HEK293T (cell line): ENCODE measurements at regions not wholly inside any gene's neighbourhood (a gene's known extent, or its start where the extent isn't known, plus 50 kb on each side); places are given as distances from the start of the nearest gene placed in this dataset.

Experiments used
- BHLHE40 ChIP-seq: fragments of 450-650 bp; IDR thresholded peaks from 2 replicates; pipeline ENCODE4 v1.6.1; 2016; ENCODE audit warnings: mild to moderate bottlenecking, moderate library complexity, borderline replicate concordance
- ELF4 ChIP-seq: fragments of 450-650 bp; IDR thresholded peaks from 2 replicates; pipeline ENCODE4 v1.6.1; 2017; ENCODE audit warnings: antibody characterized with exemption
- FOXA1 ChIP-seq: fragments of 450-650 bp; IDR thresholded peaks from 2 replicates; pipeline ENCODE4 v1.6.1; 2016; ENCODE audit warnings: mild to moderate bottlenecking
- FOXM1 ChIP-seq: fragments of 450-650 bp; IDR thresholded peaks from 2 replicates; pipeline ENCODE4 v1.6.1; 2017; ENCODE audit warnings: mild to moderate bottlenecking, borderline replicate concordance
- HDGF ChIP-seq: fragments of 450-650 bp; IDR thresholded peaks from 2 replicates; pipeline ENCODE4 v1.6.1; 2017; ENCODE audit warnings: antibody characterized with exemption, borderline replicate concordance
- L3MBTL2 ChIP-seq: fragments of 450-650 bp; conservative IDR thresholded peaks from 2 replicates; pipeline ENCODE4 v1.6.1; 2016; ENCODE audit warnings: mild to moderate bottlenecking
- LEF1 ChIP-seq: fragments of 450-650 bp; IDR thresholded peaks from 2 replicates; pipeline ENCODE4 v1.6.1; 2017; ENCODE audit warnings: mild to moderate bottlenecking, borderline replicate concordance
- NFRKB ChIP-seq: fragments of 450-650 bp; IDR thresholded peaks from 2 replicates; pipeline ENCODE4 v1.6.1; 2016; ENCODE audit warnings: mild to moderate bottlenecking, moderate library complexity
- SP1 ChIP-seq: fragments of 450-650 bp; IDR thresholded peaks from 2 replicates; pipeline ENCODE4 v1.6.1; 2017
- SUZ12 ChIP-seq: fragments of 450-650 bp; IDR thresholded peaks from 2 replicates; pipeline ENCODE4 v1.6.1; 2016; ENCODE audit warnings: mild to moderate bottlenecking
- TARDBP ChIP-seq: fragments of 450-650 bp; IDR thresholded peaks from 2 replicates; pipeline ENCODE4 v1.6.1; 2016

- TF ChIP-seq NFRKB = no peak
- TF ChIP-seq LEF1 = no peak
- TF ChIP-seq SP1 = no peak
- no peak for TF ChIP-seq FOXA1
- TF ChIP-seq FOXM1 = no peak
- no peak for TF ChIP-seq SUZ12
- no peak for TF ChIP-seq BHLHE40
- no peak for TF ChIP-seq HDGF
- no peak for TF ChIP-seq TARDBP
- no peak for TF ChIP-seq L3MBTL2
- no peak for TF ChIP-seq ELF4
These were observed 386.3 kb upstream of the EPHA6 start for GRCh38 chr3:96428097-96428496.
